ENCODE measurements at regions not wholly inside any gene's neighbourhood (a gene's known extent, or its start where the extent isn't known, plus 50 kb on each side); places are given as distances from the start of the nearest gene placed in this dataset.

DNA sequence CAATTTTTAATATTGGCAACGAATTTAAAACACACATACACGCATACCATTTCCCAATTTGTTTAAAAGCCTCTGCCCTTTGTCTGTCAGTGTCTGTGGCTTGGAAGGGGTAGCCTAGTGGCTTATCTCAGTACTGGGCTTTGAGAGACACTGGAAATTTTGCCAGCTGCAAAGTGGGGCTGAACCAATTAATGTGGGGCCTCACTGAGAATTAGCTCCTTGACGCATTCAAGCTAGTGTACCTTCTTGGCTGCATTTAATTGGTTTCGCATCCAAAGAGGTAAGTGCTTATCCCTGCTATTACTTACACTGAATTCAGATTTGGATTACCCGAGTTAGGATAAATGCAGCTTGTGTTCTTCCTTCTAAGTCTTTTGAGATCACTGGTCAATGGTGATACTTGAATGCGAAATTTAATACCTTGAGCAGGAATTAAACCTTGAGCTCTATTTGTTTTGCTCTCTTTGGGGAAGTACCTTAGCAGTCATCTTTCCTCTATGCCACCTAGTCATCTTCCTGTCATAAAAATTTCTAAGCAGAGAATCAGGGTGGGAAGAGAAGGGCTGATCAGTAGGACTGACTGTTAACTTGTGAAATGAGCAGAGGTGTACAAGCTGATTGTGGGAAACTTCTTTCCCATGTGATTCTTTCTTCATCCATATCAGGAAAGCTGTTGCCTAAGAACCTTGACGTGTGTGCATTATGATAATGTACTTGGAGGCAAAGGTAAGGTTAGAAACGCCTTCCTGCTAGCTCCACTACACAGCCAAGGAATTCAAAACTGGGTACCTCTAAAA is 187.7 kb upstream of the E2F8 start:
- no peak for DNase-seq
- H3K27ac ChIP-seq: no peak overlapping the region
- WGBS, 2 donors (ENCODE audit: low coverage in 1 of 2): 55 to 76% methylated on average over 3 to 8 of the region's 8 CpGs
- no peak overlapping the region for H3K4me3 ChIP-seq
- intact Hi-C loops (cut with DNase I; ENCODE audit: low total_unique reads): no loop called here
- in situ Hi-C loops (cut with MboI; ENCODE audit: low pct_ligation_motif_present in 1 of 4, low pct_unique_long_range_greater_than_20kb in 1 of 4, low sequenced_read_pairs in 3 of 4): no loop called here
- no peaks in the 10 kb centered on the region for H3K4me1 ChIP-seq
- peaks cover 15% of the 10 kb centered on the region for H3K27me3 ChIP-seq
- no peak for TF ChIP-seq EP300 (IDR thresholded peaks at IDR 0.05; ENCODE audit: low read depth)
- TF ChIP-seq, protein P1, sequence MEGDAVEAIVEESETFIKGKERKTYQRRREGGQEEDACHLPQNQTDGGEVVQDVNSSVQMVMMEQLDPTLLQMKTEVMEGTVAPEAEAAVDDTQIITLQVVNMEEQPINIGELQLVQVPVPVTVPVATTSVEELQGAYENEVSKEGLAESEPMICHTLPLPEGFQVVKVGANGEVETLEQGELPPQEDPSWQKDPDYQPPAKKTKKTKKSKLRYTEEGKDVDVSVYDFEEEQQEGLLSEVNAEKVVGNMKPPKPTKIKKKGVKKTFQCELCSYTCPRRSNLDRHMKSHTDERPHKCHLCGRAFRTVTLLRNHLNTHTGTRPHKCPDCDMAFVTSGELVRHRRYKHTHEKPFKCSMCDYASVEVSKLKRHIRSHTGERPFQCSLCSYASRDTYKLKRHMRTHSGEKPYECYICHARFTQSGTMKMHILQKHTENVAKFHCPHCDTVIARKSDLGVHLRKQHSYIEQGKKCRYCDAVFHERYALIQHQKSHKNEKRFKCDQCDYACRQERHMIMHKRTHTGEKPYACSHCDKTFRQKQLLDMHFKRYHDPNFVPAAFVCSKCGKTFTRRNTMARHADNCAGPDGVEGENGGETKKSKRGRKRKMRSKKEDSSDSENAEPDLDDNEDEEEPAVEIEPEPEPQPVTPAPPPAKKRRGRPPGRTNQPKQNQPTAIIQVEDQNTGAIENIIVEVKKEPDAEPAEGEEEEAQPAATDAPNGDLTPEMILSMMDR (IDR thresholded peaks at IDR 0.05): no peak
- TF ChIP-seq POLR2A (IDR thresholded peaks at IDR 0.05): no peak
- H3K36me3 ChIP-seq: no peaks in the 10 kb centered on the region
- no peaks in the 10 kb centered on the region for H3K9me3 ChIP-seq

DNA sequence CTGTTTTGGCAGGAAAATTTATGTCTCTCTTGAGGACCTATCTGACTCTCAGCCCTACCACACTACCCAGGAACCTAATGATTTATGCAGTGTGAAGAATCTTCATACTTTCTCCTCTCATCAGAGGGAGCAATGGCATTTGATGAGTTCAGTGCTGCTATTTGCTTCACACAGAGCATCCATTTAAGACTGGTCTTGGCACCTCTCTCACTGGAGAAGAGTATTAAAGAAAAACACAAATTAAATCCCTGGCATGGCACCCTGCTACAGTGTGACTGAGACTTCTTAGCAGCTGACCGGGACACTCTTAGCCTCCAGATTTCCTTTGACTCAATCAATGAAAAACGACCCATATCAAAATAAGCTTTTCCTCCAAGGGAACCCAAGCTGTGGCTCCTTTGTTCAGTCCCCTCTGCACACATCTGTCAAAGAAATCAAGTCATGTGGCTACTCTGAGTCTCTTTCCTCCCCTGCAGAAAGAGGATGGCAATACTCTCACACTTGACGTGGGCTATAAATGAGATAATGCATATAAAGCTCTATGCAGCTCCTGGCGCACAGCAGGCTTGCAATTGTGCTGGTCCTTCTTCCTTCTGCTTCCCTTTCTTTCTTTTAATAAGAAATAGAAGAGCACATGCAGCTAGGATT is 186.1 kb upstream of the E2F8 start:
- WGBS, 2 donors (ENCODE audit: low coverage in 1 of 2): 65% methylated on average over 4 of the region's 4 CpGs
- no peaks in the 10 kb centered on the region for H3K9me3 ChIP-seq
- no peak for TF ChIP-seq POLR2A (IDR thresholded peaks at IDR 0.05)
- no peak for TF ChIP-seq EP300 (IDR thresholded peaks at IDR 0.05; ENCODE audit: low read depth)
- no peak for TF ChIP-seq POLR2AphosphoS5 (IDR thresholded peaks at IDR 0.05)
- TF ChIP-seq, protein P1 (IDR thresholded peaks at IDR 0.05): no peak
- in situ Hi-C loops (cut with MboI; ENCODE audit: low pct_ligation_motif_present in 1 of 4, low pct_unique_long_range_greater_than_20kb in 1 of 4, low sequenced_read_pairs in 3 of 4) (no loop called here), intact Hi-C loops (cut with DNase I; ENCODE audit: low total_unique reads) (no loop called here)
- H3K4me3 ChIP-seq: no peak overlapping the region
- DNase-seq: no peak
- H3K4me1 ChIP-seq: no peaks in the 10 kb centered on the region
- H3K27me3 ChIP-seq: peaks cover 15% of the 10 kb centered on the region
- H3K27ac ChIP-seq: no peak overlapping the region
- H3K36me3 ChIP-seq: no peaks in the 10 kb centered on the region

DNA sequence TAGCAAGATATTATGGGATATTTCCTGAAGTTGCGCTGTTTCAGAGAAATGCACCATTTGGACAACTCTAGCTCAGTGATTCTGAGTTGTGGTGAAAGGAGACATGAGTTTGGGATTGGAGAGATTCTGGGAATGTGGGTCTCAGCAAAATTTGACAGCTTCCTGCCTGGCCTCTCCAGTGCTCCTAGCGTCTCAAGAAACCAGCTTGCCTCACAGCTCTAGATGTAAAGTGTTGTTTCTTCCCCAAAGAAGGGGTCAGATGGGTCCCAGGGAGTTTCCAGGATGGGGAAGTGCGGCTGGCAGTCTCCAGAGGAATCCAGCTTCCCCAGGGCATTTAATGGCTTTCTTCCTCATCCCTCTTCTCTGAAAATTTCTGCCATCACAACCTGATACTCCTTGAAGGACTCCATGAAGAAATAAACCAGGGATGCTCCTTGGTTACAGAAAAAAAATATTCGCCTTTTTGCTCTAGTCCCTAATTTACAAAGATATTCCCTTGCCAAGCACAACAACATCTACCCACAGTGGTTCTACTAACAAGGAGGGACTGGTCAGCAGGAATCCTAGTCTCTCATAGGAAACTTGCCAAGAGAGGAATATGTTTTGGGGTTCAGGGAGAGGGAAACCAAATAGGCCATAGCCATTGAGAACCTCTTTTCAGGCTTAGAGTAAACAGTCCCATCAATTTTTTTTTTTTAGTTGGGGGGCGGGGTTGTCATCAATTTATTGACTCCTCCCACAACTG is 185.4 kb upstream of the E2F8 start:
- in situ Hi-C loops (cut with MboI; ENCODE audit: low pct_ligation_motif_present in 1 of 4, low pct_unique_long_range_greater_than_20kb in 1 of 4, low sequenced_read_pairs in 3 of 4): no loop called here
- intact Hi-C loops (cut with DNase I; ENCODE audit: low total_unique reads): no loop called here
- Histone ChIP-seq H3K27me3 (peaks cover 15% of the 10 kb centered on the region), H3K4me3 (no peak overlapping the region), H3K4me1 (no peaks in the 10 kb centered on the region), H3K9me3 (no peaks in the 10 kb centered on the region), H3K36me3 (no peaks in the 10 kb centered on the region), H3K27ac (no peak overlapping the region)
- DNase-seq: no peak
- TF ChIP-seq EP300 (IDR thresholded peaks at IDR 0.05; ENCODE audit: low read depth): no peak
- no peak for TF ChIP-seq POLR2AphosphoS5 (IDR thresholded peaks at IDR 0.05)
- TF ChIP-seq POLR2A (IDR thresholded peaks at IDR 0.05): no peak
- TF ChIP-seq, protein P1 (IDR thresholded peaks at IDR 0.05): no peak
- WGBS, 2 donors (ENCODE audit: low coverage in 1 of 2): 72 to 100% methylated on average over 1 to 5 of the region's 5 CpGs

- TF ChIP-seq POLR2A (IDR thresholded peaks at IDR 0.05) (no peak), POLR2AphosphoS5 (IDR thresholded peaks at IDR 0.05) (no peak), EP300 (IDR thresholded peaks at IDR 0.05; ENCODE audit: low read depth) (no peak)
- TF ChIP-seq, protein P1 (IDR thresholded peaks at IDR 0.05): no peak
- no peaks in the 10 kb centered on the region for H3K36me3 ChIP-seq
- no peaks in the 10 kb centered on the region for H3K4me1 ChIP-seq
- in situ Hi-C loops (cut with MboI; ENCODE audit: low pct_ligation_motif_present in 1 of 4, low pct_unique_long_range_greater_than_20kb in 1 of 4, low sequenced_read_pairs in 3 of 4): no loop called here
- intact Hi-C loops (cut with DNase I; ENCODE audit: low total_unique reads): no loop called here
- DNase-seq: no peak
- H3K4me3 ChIP-seq: no peak overlapping the region
- H3K9me3 ChIP-seq: no peaks in the 10 kb centered on the region
- no peak overlapping the region for H3K27ac ChIP-seq
- H3K27me3 ChIP-seq: no peaks in the 10 kb centered on the region
- 79% methylated on average over 7 of the region's 7 CpGs; no CpG with 5 or more reads in 1 of the 2 donors for WGBS, 2 donors (ENCODE audit: low coverage in 1 of 2)
Measured at GRCh38 chr11:19422276-19422675, 181.5 kb upstream of the E2F8 start.

Data from transverse colon (tissue), 4 donors.